AML-193 (cell line): ENCODE measurements at regions not wholly inside any gene's neighbourhood (a gene's known extent, or its start where the extent isn't known, plus 50 kb on each side); places are given as distances from the start of the nearest gene placed in this dataset.
"Not testable (repeated sequence)": the region's sequence is repeated elsewhere in the genome, so short reads cannot be mapped to it uniquely, and the experiment has no call there.

Experiments
- DNase-seq, 2 experiments: peaks; one replicate each; lab custom pipeline; 2025; lab: John Stamatoyannopoulos, UW

- no peak for DNase-seq
Observed at GRCh38 chr1:219560856-219561255, 52.0 kb downstream of the ZC3H11B start.

- no peak for DNase-seq
Observed at GRCh38 chr1:219559899-219560298, 53.0 kb downstream of the ZC3H11B start.

- DNase-seq = no peak
Observed at GRCh38 chr1:219555806-219556205, 57.1 kb downstream of the ZC3H11B start.

DNA sequence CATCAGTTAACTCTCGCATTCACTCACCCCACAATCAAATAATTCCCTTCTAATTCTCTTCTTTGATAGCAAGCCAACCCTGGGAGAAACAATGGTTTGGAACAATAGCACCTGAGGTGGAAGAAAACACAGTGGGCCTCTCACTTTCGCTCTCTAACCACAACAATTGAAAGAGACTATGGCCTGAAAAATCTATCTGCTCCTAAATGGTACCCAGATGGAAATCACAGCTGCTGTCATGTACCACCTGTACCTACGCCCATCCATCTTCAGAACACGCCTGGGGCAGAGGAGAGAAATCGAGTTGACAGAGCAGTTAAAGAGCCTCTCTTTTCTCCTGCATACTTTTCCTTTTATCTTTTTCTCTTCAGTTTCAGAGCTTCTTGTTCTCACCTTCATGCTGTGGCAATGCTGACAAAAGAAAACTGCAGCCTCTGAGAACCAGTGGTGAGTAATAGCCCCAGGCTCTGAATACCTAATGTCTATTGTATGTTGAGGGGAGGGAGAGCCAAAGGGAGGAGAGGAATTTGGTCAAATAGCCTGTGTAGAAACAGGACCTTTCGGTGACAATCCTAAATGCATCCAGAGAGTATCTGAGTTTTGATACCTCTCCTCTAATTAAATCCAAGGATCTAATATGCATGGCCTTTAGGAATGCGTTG lies 57.7 kb downstream of the ZC3H11B start:
- DNase-seq = no peak

DNA sequence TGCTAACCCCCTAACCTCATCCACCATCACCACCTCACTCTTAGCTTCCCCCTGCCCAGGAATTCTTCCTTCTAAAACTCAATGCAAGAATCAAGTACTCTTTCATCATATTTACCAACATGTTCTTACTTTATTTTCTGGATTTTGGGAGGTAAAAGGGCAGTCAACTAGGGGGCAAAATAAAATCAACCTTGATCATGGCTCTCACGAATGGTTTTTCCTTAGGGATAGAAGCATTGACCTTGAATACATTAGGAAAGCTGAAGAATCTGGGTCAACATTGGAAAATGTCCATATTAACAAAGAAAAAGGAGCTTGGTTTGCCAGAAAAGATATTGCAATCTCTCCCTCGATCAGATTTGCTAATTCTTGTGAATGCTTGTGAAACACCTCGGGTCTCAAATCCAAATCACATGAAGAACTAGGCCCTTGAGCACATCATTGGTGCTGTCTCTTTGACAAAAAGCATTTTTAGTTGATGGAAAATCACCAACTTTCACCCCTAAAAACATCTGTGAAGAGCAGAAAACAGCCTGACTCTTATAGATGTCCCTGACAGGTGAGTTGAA lies 58.9 kb downstream of the ZC3H11B start:
- DNase-seq = no peak

DNA sequence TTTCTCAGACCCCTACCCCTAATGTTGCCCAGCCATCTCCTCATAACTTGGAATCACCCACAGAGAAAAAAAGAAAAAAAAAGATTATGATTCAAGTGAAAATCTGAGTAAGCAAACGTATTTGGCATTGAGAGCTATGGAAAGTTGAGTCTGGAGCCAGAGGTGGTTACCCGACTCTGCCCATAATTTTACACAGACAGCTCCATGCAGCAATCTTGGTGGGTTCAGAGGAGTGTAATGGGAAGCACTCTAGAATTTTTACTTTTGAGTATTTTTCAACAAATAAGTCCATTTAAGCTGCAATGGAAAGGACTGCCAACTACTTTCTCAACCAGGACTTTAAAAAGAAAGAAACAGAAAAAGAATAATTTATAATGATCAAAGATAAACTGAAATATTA lies 62.7 kb downstream of the ZC3H11B start:
- DNase-seq = no peak

GRCh38 chr1:219549215-219549614 lies 63.7 kb downstream of the ZC3H11B start:
- no peak for DNase-seq

DNA sequence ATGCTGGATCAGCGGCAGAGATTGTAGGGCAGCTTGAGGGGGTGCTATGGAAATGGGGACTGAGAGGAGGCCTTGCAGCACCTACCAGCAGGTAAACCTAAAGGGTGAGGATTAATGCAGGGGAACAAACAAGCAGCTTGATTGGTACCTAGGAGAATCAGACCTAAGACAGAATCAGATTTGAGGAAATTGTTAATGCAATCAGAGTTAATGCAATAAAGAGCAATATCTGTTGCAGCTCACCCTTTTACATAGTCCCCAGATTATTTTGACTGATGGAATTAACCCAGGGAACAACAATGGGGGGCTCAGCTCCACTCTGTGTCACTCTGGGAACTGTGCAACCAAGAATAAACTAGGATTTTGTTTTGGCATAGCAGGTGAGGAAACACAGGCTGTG lies 64.5 kb downstream of the ZC3H11B start:
- DNase-seq = no peak

- DNase-seq = not testable (repeated sequence)
Observed at GRCh38 chr1:219545756-219546155, 67.1 kb downstream of the ZC3H11B start.

- peak; percentile 2 to 6 for DNase-seq
Observed at GRCh38 chr1:219544163-219544846, 68.6 kb downstream of the ZC3H11B start.

GRCh38 chr1:219542828-219543518 lies 69.9 kb downstream of the ZC3H11B start:
- no peak for DNase-seq

- DNase-seq = no peak
Observed at GRCh38 chr1:219541946-219542345, 71.0 kb downstream of the ZC3H11B start.

DNA sequence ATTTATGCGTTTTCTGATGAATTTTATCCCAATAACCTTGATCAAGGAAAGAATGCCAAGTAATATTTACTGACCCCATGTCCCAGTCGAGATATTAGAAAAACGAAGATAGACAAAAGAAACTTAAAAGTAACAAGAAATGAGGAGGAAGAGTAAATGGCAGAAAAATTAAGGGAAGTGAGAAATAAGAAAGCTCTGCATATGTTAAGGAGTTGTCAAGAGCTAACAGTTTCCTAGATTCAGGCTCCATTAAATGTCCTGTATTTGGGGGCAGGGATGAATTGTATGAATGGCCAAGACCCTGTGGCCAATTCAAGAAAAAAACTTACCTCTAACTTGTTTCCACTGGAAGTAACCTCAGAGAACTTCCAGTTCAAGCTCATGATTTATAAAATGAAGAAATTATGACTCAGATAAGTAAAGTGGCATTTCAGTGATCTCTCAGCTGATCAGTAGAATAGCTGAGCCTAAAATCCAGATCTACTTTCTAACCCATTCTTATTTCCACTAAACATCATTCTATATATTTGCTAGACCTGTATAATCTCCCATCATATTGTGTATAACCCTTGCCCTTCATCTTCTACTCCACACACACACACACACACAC lies 73.2 kb downstream of the ZC3H11B start:
- DNase-seq = no peak

- DNase-seq = no peak
Observed at GRCh38 chr1:219538886-219539285, 74.0 kb downstream of the ZC3H11B start.

- no peak for DNase-seq
Observed at GRCh38 chr1:219537223-219537631, 75.7 kb downstream of the ZC3H11B start.

DNA sequence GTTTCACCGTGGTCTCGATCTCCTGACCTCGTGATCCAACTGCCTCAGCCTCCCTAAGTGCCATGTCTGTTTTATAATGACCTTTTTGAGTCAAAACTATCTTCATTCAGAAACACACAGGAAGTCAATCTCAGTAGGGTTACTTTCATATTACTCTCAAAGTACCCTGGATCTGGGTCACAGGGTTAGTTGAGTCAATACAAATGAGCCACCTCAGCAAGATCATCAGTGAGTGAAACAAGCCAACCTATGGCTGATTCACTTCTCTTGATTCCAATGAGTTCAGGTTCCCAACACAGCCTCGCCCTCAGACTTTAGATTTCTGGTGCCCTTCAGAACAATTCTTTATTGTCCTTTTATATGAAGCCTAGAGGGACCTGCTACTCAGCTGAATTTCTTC lies 76.9 kb downstream of the ZC3H11B start:
- no peak for DNase-seq

DNA sequence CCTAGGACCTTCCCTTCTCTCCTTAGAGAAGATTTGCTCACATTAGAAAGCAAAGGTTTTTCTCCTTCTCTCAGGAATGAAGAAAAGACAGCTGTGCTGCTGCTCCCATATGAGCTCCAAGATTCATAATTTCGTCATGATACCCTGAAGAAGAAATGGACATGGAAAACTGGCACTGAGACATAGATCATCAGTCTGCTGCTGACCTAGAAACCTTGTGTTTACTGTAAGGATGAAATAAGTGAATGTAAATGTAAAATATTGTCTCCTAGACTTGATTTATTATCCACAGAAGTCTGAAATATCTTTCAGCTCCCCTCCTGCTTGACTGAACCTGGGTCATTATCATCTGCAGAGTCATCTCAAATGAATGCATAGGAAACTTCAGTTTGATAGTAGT lies 77.9 kb downstream of the ZC3H11B start:
- no peak for DNase-seq

- no peak for DNase-seq
Observed at GRCh38 chr1:219533280-219533679, 79.6 kb downstream of the ZC3H11B start.

GRCh38 chr1:219529116-219529515 lies 83.8 kb downstream of the ZC3H11B start:
- no peak for DNase-seq

DNA sequence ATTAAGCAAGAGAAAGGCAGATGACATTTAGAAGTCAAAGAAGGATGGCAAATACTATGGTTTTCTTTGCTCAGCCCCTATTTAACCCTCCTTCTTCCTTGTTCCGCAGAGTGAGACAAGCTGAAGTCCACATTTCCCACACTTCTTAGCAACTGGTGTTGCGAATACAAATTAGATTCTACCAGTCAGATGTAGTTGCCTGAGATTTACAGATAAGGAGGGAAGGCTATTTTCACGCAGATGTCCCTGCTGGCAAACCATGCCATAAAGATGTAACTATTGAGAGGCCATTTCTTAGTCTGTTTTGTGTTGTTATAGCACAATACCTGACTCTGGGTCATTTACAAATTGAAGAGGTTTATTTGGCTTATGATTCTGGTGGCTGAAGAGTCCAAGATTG lies 84.3 kb downstream of the ZC3H11B start:
- DNase-seq = no peak

DNA sequence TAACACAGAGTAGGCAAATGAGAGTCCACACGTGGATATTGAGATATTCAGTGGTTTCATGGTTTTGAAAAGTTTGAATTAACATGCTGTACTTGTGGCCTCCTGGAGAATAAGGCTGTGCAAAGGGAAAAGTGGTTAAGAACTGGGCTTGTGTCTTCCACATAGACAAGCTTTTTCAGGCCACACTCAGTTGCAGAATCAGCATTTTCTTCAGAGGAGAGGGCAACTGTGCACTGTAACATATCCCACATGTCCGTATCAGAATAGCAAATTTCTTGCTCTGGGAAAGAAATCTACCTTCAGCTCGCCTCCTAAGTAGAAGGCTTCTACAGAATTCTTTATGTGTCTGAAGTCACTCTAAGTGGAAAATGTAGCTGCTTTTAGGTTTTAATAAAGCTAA lies 84.9 kb downstream of the ZC3H11B start:
- no peak for DNase-seq

DNA sequence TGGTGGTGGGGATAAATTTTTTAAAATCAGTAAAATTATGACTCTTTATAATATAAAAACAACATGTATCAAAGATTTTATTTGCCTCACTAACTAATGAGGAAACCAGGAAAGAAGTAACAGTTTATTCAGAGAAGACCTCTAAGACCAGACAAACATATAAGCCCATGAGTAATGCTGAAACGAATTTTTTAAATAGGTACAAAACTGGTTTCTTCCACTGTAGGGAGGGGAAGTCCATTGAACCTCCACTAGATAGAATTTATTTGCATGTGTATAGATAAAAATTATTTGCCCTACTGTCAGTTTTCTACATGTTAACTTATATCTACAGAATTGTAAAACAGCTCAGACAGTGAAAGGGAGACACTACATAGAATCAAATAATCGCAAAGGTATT lies 86.8 kb downstream of the ZC3H11B start:
- no peak for DNase-seq

DNA sequence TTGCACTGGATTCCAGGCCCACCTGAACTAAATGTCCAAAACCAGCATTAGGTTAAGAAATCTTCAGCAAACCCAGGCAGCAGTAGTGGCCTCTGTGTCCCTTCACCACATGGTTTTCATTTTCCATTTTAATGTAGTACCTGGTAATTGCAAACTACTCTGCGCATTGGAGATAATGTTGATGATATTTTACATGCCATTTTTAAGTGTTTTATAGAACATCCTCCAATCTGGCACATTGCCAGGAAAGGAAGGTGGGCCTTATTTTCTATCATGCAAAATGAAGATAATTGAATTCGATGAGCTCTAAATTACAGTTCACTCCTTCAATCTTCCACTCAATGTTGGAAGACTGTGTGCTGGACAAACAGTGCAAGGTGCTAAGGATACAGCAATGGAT lies 89.5 kb downstream of the ZC3H11B start:
- DNase-seq = no peak
